Nephron (organoid): ENCODE measurements at regions not wholly inside any gene's neighbourhood (a gene's known extent, or its start where the extent isn't known, plus 50 kb on each side); places are given as distances from the start of the nearest gene placed in this dataset.
"Not testable (repeated sequence)": the region's sequence is repeated elsewhere in the genome, so short reads cannot be mapped to it uniquely, and the experiment has no call there.

ENCODE experiments used
- H3K27ac Mint-ChIP-seq, 3 experiments: 2 replicates each; pipeline ENCODE4 v1.8.0; 2020; ENCODE audit warnings: mixed read lengths in 3 of 3, mild to moderate bottlenecking in 2 of 3, moderate library complexity in 1 of 3
- H3K27me3 Mint-ChIP-seq: 2 replicates; pipeline ENCODE4 v1.8.0; 2021; ENCODE audit warnings: low read depth, mild to moderate bottlenecking, moderate library complexity, mixed read lengths
- H3K36me3 Mint-ChIP-seq: 2 replicates; pipeline ENCODE4 v1.8.0; 2020; ENCODE audit warnings: low read depth, mixed read lengths
- H3K4me1 Mint-ChIP-seq: 2 replicates; pipeline ENCODE4 v1.8.0; 2020; ENCODE audit warnings: mixed read lengths
- H3K4me3 Mint-ChIP-seq, 3 experiments: 2 replicates each; pipeline ENCODE4 v1.8.0; 2020; ENCODE audit warnings: mild to moderate bottlenecking in 3 of 3, mixed read lengths in 3 of 3, moderate library complexity in 2 of 3
- H3K9me3 Mint-ChIP-seq: 2 replicates; pipeline ENCODE4 v1.8.0; 2020; ENCODE audit warnings: mixed read lengths
- CTCF ChIP-seq, 3 experiments: fragments of 200-600 bp; sonication (generic); IDR thresholded peaks; one replicate each; pipeline ENCODE4 v1.5.0; 2021; ENCODE audit warnings: antibody characterized with exemption in 3 of 3; ENCODE audit not compliant: unreplicated experiment in 3 of 3

DNA sequence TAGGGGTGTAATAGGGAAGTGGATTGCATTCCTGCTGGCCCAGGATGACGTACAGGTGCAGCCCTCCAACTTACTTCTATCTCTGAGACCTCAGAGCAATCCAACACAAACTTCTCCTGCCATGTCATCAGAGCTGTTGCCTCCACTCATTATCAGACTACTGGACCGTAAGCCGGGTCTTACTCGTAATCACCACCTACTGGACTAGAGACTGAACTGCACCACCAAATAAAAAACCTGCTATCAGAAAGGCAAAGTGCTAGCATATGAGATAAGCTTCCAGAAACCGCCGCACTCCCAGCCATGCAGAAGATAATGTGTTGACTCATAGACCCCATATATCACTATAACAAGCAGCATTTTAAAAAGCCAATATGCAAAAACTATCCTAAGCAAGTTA, 102.0 kb downstream of the SLITRK1 start:
- no peaks in the 10 kb centered on the region for H3K27me3 Mint-ChIP-seq
- H3K4me1 Mint-ChIP-seq: no peaks in the 10 kb centered on the region
- H3K4me3 Mint-ChIP-seq: no peak overlapping the region
- no peak overlapping the region for H3K27ac Mint-ChIP-seq
- H3K9me3 Mint-ChIP-seq: peaks cover 3% of the 10 kb centered on the region
- TF ChIP-seq CTCF (IDR thresholded peaks at IDR 0.05; ENCODE audit: unreplicated experiment in 3 of 3): peak in 2 of 3 experiments; percentile 8 to 14
- H3K36me3 Mint-ChIP-seq: no peaks in the 10 kb centered on the region

DNA sequence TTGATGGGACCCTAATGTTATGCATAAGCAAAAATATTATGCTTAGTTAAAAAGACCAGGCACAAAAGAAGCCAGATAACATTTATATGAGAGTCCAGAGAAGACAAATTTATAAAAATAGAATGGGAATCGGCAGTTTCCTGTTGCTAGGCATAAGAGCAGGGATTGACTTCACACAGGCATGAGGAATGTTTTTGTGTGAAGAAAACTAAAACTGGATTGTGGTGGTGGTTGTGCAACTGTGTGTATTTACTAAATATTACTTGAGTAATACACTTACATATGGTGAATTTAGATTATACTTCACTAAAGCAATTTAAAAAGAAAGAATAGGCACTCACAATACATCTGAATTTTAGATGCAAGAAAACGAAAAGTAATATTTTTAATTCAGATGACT, 108.3 kb downstream of the SLITRK1 start:
- H3K4me1 Mint-ChIP-seq: no peaks in the 10 kb centered on the region
- H3K4me3 Mint-ChIP-seq: no peak overlapping the region
- H3K36me3 Mint-ChIP-seq: no peaks in the 10 kb centered on the region
- no peak overlapping the region for H3K27ac Mint-ChIP-seq
- H3K9me3 Mint-ChIP-seq: no peaks in the 10 kb centered on the region
- no peak for TF ChIP-seq CTCF (IDR thresholded peaks at IDR 0.05; ENCODE audit: unreplicated experiment in 3 of 3)
- no peaks in the 10 kb centered on the region for H3K27me3 Mint-ChIP-seq

- no peaks in the 10 kb centered on the region for H3K9me3 Mint-ChIP-seq
Measured at GRCh38 chr13:83765796-83766195, 116.5 kb downstream of the SLITRK1 start.

DNA sequence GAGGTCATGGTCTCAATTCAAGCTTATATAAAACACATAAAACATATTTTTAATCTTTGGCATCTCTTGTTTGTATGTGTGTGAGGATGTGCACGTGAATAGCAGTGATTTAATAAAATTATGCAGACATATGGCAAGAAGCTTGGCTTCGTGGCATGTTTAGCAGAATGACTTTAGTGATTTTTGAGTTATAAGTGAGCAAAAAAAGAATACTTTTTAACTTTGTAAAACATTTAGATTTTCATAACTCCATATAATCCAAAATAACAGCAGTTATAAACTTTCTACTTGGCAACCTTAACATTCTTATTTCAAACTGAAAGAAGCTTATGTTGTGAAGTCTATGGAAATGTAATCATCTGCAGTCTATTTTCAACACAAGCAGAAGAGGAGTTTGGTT, 120.6 kb downstream of the SLITRK1 start:
- H3K4me3 Mint-ChIP-seq: no peak overlapping the region
- H3K4me1 Mint-ChIP-seq: no peaks in the 10 kb centered on the region
- no peaks in the 10 kb centered on the region for H3K36me3 Mint-ChIP-seq
- H3K9me3 Mint-ChIP-seq: peaks cover 17% of the 10 kb centered on the region
- H3K27ac Mint-ChIP-seq: no peak overlapping the region
- no peaks in the 10 kb centered on the region for H3K27me3 Mint-ChIP-seq
- no peak for TF ChIP-seq CTCF (IDR thresholded peaks at IDR 0.05; ENCODE audit: unreplicated experiment in 3 of 3)

More at GRCh38 chr13:83765796-83766195, 116.5 kb downstream of the SLITRK1 start:
- no peak overlapping the region for H3K27ac Mint-ChIP-seq
- no peak overlapping the region for H3K4me3 Mint-ChIP-seq
- no peak for TF ChIP-seq CTCF (IDR thresholded peaks at IDR 0.05; ENCODE audit: unreplicated experiment in 3 of 3)
- no peaks in the 10 kb centered on the region for H3K27me3 Mint-ChIP-seq
- H3K4me1 Mint-ChIP-seq: no peaks in the 10 kb centered on the region
- H3K36me3 Mint-ChIP-seq: no peaks in the 10 kb centered on the region

- not testable (repeated sequence) for H3K4me1 Mint-ChIP-seq, H3K27me3 Mint-ChIP-seq, H3K36me3 Mint-ChIP-seq, H3K27ac Mint-ChIP-seq, H3K4me3 Mint-ChIP-seq
- H3K9me3 Mint-ChIP-seq: peaks cover 28% of the 10 kb centered on the region
Measured at GRCh38 chr13:83755210-83755609, 127.1 kb downstream of the SLITRK1 start.

DNA sequence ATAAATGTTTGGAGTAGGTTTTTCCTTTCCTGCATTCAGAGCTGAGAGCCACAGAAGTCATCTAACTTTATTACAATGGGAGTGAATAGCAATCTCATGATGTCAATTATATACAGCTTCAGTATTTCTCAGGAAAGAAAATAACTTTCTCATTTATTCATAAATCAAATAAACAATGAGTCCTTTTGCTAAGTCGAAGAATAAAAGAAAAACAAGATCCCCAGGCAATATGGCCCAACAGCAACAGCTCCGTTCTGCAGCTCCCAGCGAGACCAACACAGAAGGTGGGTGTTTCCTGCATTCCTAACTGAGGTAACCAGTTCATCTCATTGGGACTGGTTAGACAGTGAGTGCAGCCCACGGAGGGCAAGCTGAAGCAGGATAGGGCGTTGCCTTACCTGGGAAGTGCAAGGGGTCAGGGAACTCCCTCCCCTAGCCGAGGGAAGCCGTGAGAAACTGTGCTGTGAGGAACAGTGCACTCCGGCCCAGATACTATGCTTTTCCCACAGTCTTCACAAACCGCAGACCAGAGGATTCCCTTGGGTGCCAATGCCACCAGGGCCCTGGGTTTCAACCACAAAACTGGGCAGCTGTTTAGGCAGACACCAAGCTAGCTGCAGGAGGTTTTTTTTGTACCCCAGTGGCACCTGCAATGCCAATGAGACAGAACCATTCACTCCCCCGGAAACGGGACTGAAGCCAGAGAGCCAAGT, 128.2 kb downstream of the SLITRK1 start:
- H3K4me3 Mint-ChIP-seq: no peak overlapping the region
- H3K9me3 Mint-ChIP-seq: peaks cover 24% of the 10 kb centered on the region
- no peak for TF ChIP-seq CTCF (IDR thresholded peaks at IDR 0.05; ENCODE audit: unreplicated experiment in 3 of 3)
- H3K36me3 Mint-ChIP-seq: no peaks in the 10 kb centered on the region
- peaks cover 5% of the 10 kb centered on the region for H3K4me1 Mint-ChIP-seq
- no peak overlapping the region for H3K27ac Mint-ChIP-seq
- no peaks in the 10 kb centered on the region for H3K27me3 Mint-ChIP-seq
